ENCODE measurements at regions not wholly inside any gene's neighbourhood (a gene's known extent, or its start where the extent isn't known, plus 50 kb on each side); places are given as distances from the start of the nearest gene placed in this dataset.

- TF ChIP-seq CTCF (IDR thresholded peaks at IDR 0.05; ENCODE audit: extremely low read depth, missing control alignments), result no peak
- DNase-seq (ENCODE audit: low spot score), result no peak
Measured at GRCh38 chr2:175855236-175855635, 146.8 kb downstream of the LNPK start.

GRCh38 chr2:175854665-175855064 lies 147.4 kb downstream of the LNPK start:
- no peak for TF ChIP-seq CTCF (IDR thresholded peaks at IDR 0.05; ENCODE audit: extremely low read depth, missing control alignments)
- no peak for DNase-seq (ENCODE audit: low spot score)

GRCh38 chr2:175854129-175854528 lies 147.9 kb downstream of the LNPK start:
- no peak for DNase-seq (ENCODE audit: low spot score)
- TF ChIP-seq CTCF (IDR thresholded peaks at IDR 0.05; ENCODE audit: extremely low read depth, missing control alignments), result no peak

GRCh38 chr2:175853616-175853890 lies 148.5 kb downstream of the LNPK start:
- DNase-seq (ENCODE audit: low spot score), result no peak
- no peak for TF ChIP-seq CTCF (IDR thresholded peaks at IDR 0.05; ENCODE audit: extremely low read depth, missing control alignments)

- DNase-seq (ENCODE audit: low spot score), result no peak
- TF ChIP-seq CTCF (IDR thresholded peaks at IDR 0.05; ENCODE audit: extremely low read depth, missing control alignments), result no peak
Measured at GRCh38 chr2:175852879-175853615, 149.0 kb downstream of the LNPK start.

- no peak for TF ChIP-seq CTCF (IDR thresholded peaks at IDR 0.05; ENCODE audit: extremely low read depth, missing control alignments)
- no peak for DNase-seq (ENCODE audit: low spot score)
Measured at GRCh38 chr2:175847128-175847527, 154.9 kb downstream of the LNPK start.

GRCh38 chr2:175844169-175844568 lies 157.9 kb downstream of the LNPK start:
- TF ChIP-seq CTCF (IDR thresholded peaks at IDR 0.05; ENCODE audit: extremely low read depth, missing control alignments), result no peak

More at GRCh38 chr2:175844169-175844568, 157.9 kb downstream of the LNPK start:
- DNase-seq (ENCODE audit: low spot score), result no peak

All from GM20000 (cell line).